Kidney (tissue), 13 donors: ENCODE measurements at regions not wholly inside any gene's neighbourhood (a gene's known extent, or its start where the extent isn't known, plus 50 kb on each side); places are given as distances from the start of the nearest gene placed in this dataset.
A peak's percentile ranks its signal among the peaks of the same experiment; 100 is the strongest.

ENCODE experiments used
- DNase-seq, 5 donors: peaks; one replicate each; pipeline ENCODE4 v3.0.0-alpha.2; 2013 to 2020
- FAIRE-seq: peaks from 2 replicates; lab custom pipeline; 2012; peaks lifted over from hg19 to GRCh38; lab: Jason Lieb, UNC
- H3K27ac ChIP-seq, 2 donors: one replicate each; pipeline ENCODE4 v1.7.0; 2013; ENCODE audit warnings: low read depth in 2 of 2, low read length in 2 of 2, inconsistent platforms in 1 of 2
- H3K27me3 ChIP-seq: one replicate; pipeline ENCODE4 v1.7.1; 2013; ENCODE audit warnings: low read length, inconsistent platforms; ENCODE audit not compliant: control insufficient read depth, insufficient read depth
- H3K36me3 ChIP-seq, 3 donors: one replicate each; pipeline versions ENCODE4 v1.7.0 to v1.7.1; 2013; ENCODE audit warnings: low read length in 3 of 3, control low read depth in 1 of 3, inconsistent platforms in 1 of 3; ENCODE audit not compliant: insufficient read depth in 3 of 3, control insufficient read depth in 2 of 3
- H3K4me1 ChIP-seq, 3 donors: one replicate each; pipeline versions ENCODE4 v1.7.0 to v1.7.1; 2013; ENCODE audit warnings: low read length in 3 of 3, inconsistent platforms in 1 of 3, low read depth in 1 of 3; ENCODE audit not compliant: control insufficient read depth in 2 of 3, insufficient read depth in 2 of 3
- H3K4me3 ChIP-seq, 3 donors: one replicate each; pipeline versions ENCODE4 v1.7.0 to v1.8.1; 2013; ENCODE audit warnings: low read length in 3 of 3, control low read depth in 1 of 3, inconsistent platforms in 1 of 3
- H3K9ac ChIP-seq, 3 donors: one replicate each; pipeline versions ENCODE4 v1.7.0 to v1.7.1; 2013; ENCODE audit warnings: low read length in 3 of 3, control low read depth in 1 of 3, inconsistent platforms in 1 of 3
- H3K9me3 ChIP-seq, 3 donors: one replicate each; pipeline versions ENCODE4 v1.7.0 to v1.7.1; 2013; ENCODE audit warnings: low read length in 3 of 3, control low read depth in 1 of 3, inconsistent platforms in 1 of 3; ENCODE audit not compliant: control insufficient read depth in 2 of 3, insufficient read depth in 1 of 3
- intact Hi-C: fragments of 100-400 bp; cut with DNase I; formaldehyde crosslinking; loops from one replicate; pipeline ENCODE4 v1.11.1; 2022
- TF ChIP-seq, protein P1 (sequence below): IDR thresholded peaks from 3 replicates; pipeline ENCODE4 v1.5.1; 2012; ENCODE audit warnings: mild to moderate bottlenecking, moderate library complexity, borderline replicate concordance; ENCODE audit not compliant: insufficient read depth; ENCODE audit errors: extremely low read depth
- donor health status: control.
- donor health status: control.
- donor health status: control.
- donor health status: control.
- donor health status: control.
- donor health status: DM: yes; HTN: yes; CAD: no.
- donor health status: Normal renal cell carcinoma (clear cell type).

DNA sequence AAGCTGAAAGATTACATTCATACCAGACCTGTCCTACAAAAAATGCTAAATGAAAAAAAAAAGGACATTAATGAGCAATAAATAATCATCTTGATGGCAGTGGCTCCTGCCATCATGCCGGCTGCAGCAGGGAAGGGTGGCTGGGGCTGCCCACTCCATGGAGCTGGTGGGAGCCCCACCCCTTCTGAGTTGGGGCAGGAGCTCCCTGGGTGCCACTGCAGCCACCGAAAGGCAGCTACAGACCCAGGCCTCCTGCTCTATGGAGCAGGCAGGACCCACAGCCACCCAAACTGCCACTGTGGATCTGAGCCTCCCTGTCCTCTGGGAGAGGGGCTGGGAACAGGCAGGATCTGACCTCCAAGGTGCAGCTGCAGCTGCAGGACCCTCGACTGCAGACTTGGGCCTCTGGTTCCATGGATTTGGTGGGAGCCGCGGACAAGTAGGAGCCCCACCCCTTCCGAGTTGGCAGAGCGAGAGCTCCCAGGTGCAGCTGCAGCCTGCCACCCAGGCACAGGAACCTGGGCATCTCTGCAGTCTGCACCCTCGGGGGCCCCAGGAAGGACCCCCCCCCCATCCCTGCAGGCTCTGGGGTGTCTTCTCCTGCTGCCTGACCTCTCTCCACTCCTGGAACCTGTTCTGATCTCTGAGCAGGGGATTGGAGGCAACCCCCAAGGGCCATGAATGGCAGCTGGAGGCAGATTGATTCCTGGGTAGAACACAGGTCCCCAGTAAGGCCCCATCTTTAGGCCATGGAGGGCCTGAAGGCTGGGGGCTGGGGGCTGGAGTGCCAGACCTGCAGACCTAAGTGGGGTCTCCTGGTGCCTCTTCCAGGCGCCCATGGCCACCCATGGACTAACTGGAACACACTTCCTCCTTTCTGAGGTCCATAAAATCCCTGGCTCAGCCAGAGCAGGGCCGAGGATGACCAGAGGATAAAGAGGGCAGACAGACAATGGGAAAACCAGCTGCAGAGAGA is 70.4 kb upstream of the TTC14 start:
- H3K9me3 ChIP-seq: no peaks in the 10 kb centered on the region
- H3K9ac ChIP-seq: no peak overlapping the region
- intact Hi-C loops: no loop called here
- TF ChIP-seq, protein P1, sequence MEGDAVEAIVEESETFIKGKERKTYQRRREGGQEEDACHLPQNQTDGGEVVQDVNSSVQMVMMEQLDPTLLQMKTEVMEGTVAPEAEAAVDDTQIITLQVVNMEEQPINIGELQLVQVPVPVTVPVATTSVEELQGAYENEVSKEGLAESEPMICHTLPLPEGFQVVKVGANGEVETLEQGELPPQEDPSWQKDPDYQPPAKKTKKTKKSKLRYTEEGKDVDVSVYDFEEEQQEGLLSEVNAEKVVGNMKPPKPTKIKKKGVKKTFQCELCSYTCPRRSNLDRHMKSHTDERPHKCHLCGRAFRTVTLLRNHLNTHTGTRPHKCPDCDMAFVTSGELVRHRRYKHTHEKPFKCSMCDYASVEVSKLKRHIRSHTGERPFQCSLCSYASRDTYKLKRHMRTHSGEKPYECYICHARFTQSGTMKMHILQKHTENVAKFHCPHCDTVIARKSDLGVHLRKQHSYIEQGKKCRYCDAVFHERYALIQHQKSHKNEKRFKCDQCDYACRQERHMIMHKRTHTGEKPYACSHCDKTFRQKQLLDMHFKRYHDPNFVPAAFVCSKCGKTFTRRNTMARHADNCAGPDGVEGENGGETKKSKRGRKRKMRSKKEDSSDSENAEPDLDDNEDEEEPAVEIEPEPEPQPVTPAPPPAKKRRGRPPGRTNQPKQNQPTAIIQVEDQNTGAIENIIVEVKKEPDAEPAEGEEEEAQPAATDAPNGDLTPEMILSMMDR: no peak
- FAIRE-seq (no peak), DNase-seq (peak in 1 of 5 donors; percentile 44)
- H3K27ac ChIP-seq: no peak overlapping the region
- H3K4me1 ChIP-seq: no peaks in the 10 kb centered on the region
- no peak overlapping the region for H3K4me3 ChIP-seq
- H3K27me3 ChIP-seq: no peaks in the 10 kb centered on the region
- no peaks in the 10 kb centered on the region for H3K36me3 ChIP-seq

DNA sequence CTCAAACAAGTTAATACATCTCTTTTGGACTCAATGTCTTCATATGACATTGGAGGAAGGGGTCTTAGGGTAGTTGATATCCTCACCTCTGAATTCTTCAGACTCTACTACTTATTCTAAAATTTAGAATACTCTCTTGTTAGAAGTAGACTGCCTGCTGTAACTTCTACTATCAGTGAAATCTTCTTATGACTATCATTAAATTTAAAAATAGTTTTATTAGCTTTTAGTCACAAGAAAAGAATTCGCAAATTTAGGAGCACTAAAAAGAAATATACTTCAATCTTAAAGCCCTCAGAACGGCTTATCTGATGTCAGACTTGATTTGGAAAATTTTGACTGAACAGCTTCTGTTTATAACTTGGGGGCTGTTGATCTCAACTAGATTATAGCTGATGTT is 67.1 kb upstream of the TTC14 start:
- H3K36me3 ChIP-seq: no peaks in the 10 kb centered on the region
- intact Hi-C loops: no loop called here
- no peaks in the 10 kb centered on the region for H3K27me3 ChIP-seq
- H3K27ac ChIP-seq: no peak overlapping the region
- no peaks in the 10 kb centered on the region for H3K9me3 ChIP-seq
- H3K4me1 ChIP-seq: no peaks in the 10 kb centered on the region
- DNase-seq (no peak), FAIRE-seq (no peak)
- no peak overlapping the region for H3K9ac ChIP-seq
- no peak overlapping the region for H3K4me3 ChIP-seq
- TF ChIP-seq, protein P1: no peak

DNA sequence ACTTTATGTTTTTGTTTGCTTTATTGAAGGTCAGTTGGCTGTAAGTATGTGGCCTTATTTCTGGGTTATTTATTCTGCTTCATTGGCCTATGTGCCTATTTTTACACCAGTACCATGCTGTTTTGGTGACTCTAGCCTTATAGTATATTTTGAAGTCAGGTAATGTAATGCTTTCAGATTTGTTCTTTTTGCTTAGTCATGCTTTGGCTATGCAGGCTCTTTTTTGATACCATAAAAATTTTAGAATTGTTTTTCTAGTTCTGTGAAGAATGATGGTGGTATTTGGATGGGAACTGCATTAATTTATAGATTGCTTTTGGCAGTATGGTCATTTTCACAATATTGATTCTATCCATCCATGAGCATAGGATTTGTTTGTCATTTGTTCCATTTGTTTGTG is 63.5 kb upstream of the TTC14 start:
- Histone ChIP-seq H3K4me3 (no peak overlapping the region), H3K36me3 (no peaks in the 10 kb centered on the region), H3K9me3 (no peaks in the 10 kb centered on the region), H3K27me3 (no peaks in the 10 kb centered on the region), H3K9ac (no peak overlapping the region), H3K27ac (no peak overlapping the region), H3K4me1 (no peaks in the 10 kb centered on the region)
- FAIRE-seq: no peak
- no peak for DNase-seq
- intact Hi-C loops: no loop called here
- TF ChIP-seq, protein P1: no peak
